Neuron (in vitro differentiated cells): ENCODE measurements at regions not wholly inside any gene's neighbourhood (a gene's known extent, or its start where the extent isn't known, plus 50 kb on each side); places are given as distances from the start of the nearest gene placed in this dataset.

ENCODE experiments used
- H2AFZ ChIP-seq: one replicate; pipeline ENCODE4 v1.6.1; 2013; ENCODE audit warnings: low read depth, mild to moderate bottlenecking, inconsistent platforms, low read length, moderate library complexity
- H3K27me3 ChIP-seq: one replicate; pipeline ENCODE4 v1.6.1; 2013; ENCODE audit warnings: low read length; ENCODE audit not compliant: insufficient read depth
- H3K36me3 ChIP-seq: one replicate; pipeline ENCODE4 v1.6.1; 2013; ENCODE audit warnings: low read length; ENCODE audit not compliant: insufficient read depth
- H3K4me1 ChIP-seq: one replicate; pipeline ENCODE4 v1.6.1; 2013; ENCODE audit warnings: low read length; ENCODE audit not compliant: insufficient read depth
- H3K4me3 ChIP-seq: 2 replicates; pipeline ENCODE4 v1.5.1; 2013; ENCODE audit warnings: mild to moderate bottlenecking, low read length, moderate library complexity
- H3K9me3 ChIP-seq: one replicate; pipeline ENCODE4 v1.6.1; 2013; ENCODE audit warnings: low read length

GRCh38 chrX:10039821-10040793 is 72.9 kb downstream of the CLDN34 start:
- Histone ChIP-seq H2AFZ (no peak overlapping the region), H3K27me3 (no peaks in the 10 kb centered on the region), H3K9me3 (no peaks in the 10 kb centered on the region), H3K36me3 (no peaks in the 10 kb centered on the region), H3K4me1 (no peaks in the 10 kb centered on the region), H3K4me3 (no peak overlapping the region)

- H3K27me3 ChIP-seq, result no peaks in the 10 kb centered on the region
- H3K36me3 ChIP-seq, result no peaks in the 10 kb centered on the region
- H3K4me3 ChIP-seq, result no peak overlapping the region
- H2AFZ ChIP-seq, result no peak overlapping the region
- H3K9me3 ChIP-seq, result no peaks in the 10 kb centered on the region
- H3K4me1 ChIP-seq, result no peaks in the 10 kb centered on the region
Measured at GRCh38 chrX:10040961-10041360, 73.8 kb downstream of the CLDN34 start.

- no peak overlapping the region for H2AFZ ChIP-seq
Measured at GRCh38 chrX:10041383-10041782, 74.2 kb downstream of the CLDN34 start.

GRCh38 chrX:10042055-10042454 is 74.9 kb downstream of the CLDN34 start:
- Histone ChIP-seq H2AFZ (no peak overlapping the region), H3K4me3 (no peak overlapping the region), H3K9me3 (no peaks in the 10 kb centered on the region), H3K36me3 (no peaks in the 10 kb centered on the region), H3K4me1 (peaks cover 2% of the 10 kb centered on the region), H3K27me3 (no peaks in the 10 kb centered on the region)

More at GRCh38 chrX:10041383-10041782, 74.2 kb downstream of the CLDN34 start:
- H3K4me1 ChIP-seq, result no peaks in the 10 kb centered on the region
- no peak overlapping the region for H3K4me3 ChIP-seq
- H3K27me3 ChIP-seq, result no peaks in the 10 kb centered on the region
- no peaks in the 10 kb centered on the region for H3K36me3 ChIP-seq
- no peaks in the 10 kb centered on the region for H3K9me3 ChIP-seq

- no peak overlapping the region for H2AFZ ChIP-seq
- no peaks in the 10 kb centered on the region for H3K36me3 ChIP-seq
- peaks cover 10% of the 10 kb centered on the region for H3K4me1 ChIP-seq
- no peaks in the 10 kb centered on the region for H3K27me3 ChIP-seq
- no peak overlapping the region for H3K4me3 ChIP-seq
- no peaks in the 10 kb centered on the region for H3K9me3 ChIP-seq
Measured at GRCh38 chrX:10043386-10043785, 76.2 kb downstream of the CLDN34 start.

- Histone ChIP-seq H3K4me3 (no peak overlapping the region), H3K4me1 (peaks cover 13% of the 10 kb centered on the region), H3K36me3 (no peaks in the 10 kb centered on the region), H3K27me3 (no peaks in the 10 kb centered on the region), H3K9me3 (no peaks in the 10 kb centered on the region), H2AFZ (no peak overlapping the region)
Measured at GRCh38 chrX:10044021-10044420, 76.9 kb downstream of the CLDN34 start.

- H3K4me3 ChIP-seq, result no peak overlapping the region
- no peak overlapping the region for H2AFZ ChIP-seq
- H3K27me3 ChIP-seq, result no peaks in the 10 kb centered on the region
- peaks cover 20% of the 10 kb centered on the region for H3K4me1 ChIP-seq
- H3K9me3 ChIP-seq, result no peaks in the 10 kb centered on the region
- H3K36me3 ChIP-seq, result no peaks in the 10 kb centered on the region
Measured at GRCh38 chrX:10045327-10046000, 78.3 kb downstream of the CLDN34 start.

GRCh38 chrX:10047133-10047532 is 80.0 kb downstream of the CLDN34 start:
- Histone ChIP-seq H3K27me3 (no peaks in the 10 kb centered on the region), H3K36me3 (no peaks in the 10 kb centered on the region), H3K4me3 (no peak overlapping the region)

GRCh38 chrX:10047631-10048030 is 80.5 kb downstream of the CLDN34 start:
- peak overlapping the region; percentile 2 for H3K4me3 ChIP-seq
- H3K27me3 ChIP-seq, result no peaks in the 10 kb centered on the region
- no peak overlapping the region for H2AFZ ChIP-seq
- H3K36me3 ChIP-seq, result no peaks in the 10 kb centered on the region
- peaks cover 20% of the 10 kb centered on the region for H3K4me1 ChIP-seq
- H3K9me3 ChIP-seq, result no peaks in the 10 kb centered on the region

More at GRCh38 chrX:10047133-10047532, 80.0 kb downstream of the CLDN34 start:
- H3K4me1 ChIP-seq, result peaks cover 20% of the 10 kb centered on the region
- H3K9me3 ChIP-seq, result no peaks in the 10 kb centered on the region
- no peak overlapping the region for H2AFZ ChIP-seq

GRCh38 chrX:10048076-10048475 is 80.9 kb downstream of the CLDN34 start:
- Histone ChIP-seq H2AFZ (no peak overlapping the region), H3K27me3 (no peaks in the 10 kb centered on the region), H3K36me3 (no peaks in the 10 kb centered on the region), H3K4me1 (peaks cover 20% of the 10 kb centered on the region), H3K4me3 (peak overlapping the region; percentile 2), H3K9me3 (no peaks in the 10 kb centered on the region)

- Histone ChIP-seq H3K4me3 (no peak overlapping the region), H2AFZ (no peak overlapping the region), H3K9me3 (no peaks in the 10 kb centered on the region), H3K4me1 (peaks cover 20% of the 10 kb centered on the region), H3K36me3 (no peaks in the 10 kb centered on the region), H3K27me3 (no peaks in the 10 kb centered on the region)
Measured at GRCh38 chrX:10048707-10049106, 81.5 kb downstream of the CLDN34 start.

- H3K36me3 ChIP-seq, result no peaks in the 10 kb centered on the region
- H3K9me3 ChIP-seq, result no peaks in the 10 kb centered on the region
- H2AFZ ChIP-seq, result no peak overlapping the region
- H3K27me3 ChIP-seq, result no peaks in the 10 kb centered on the region
- H3K4me1 ChIP-seq, result peaks cover 20% of the 10 kb centered on the region
- H3K4me3 ChIP-seq, result no peak overlapping the region
Measured at GRCh38 chrX:10049236-10049635, 82.1 kb downstream of the CLDN34 start.

GRCh38 chrX:10050481-10050880 is 83.3 kb downstream of the CLDN34 start:
- Histone ChIP-seq H3K36me3 (no peaks in the 10 kb centered on the region), H3K27me3 (peaks cover 2% of the 10 kb centered on the region), H3K4me3 (no peak overlapping the region), H3K9me3 (peaks cover 9% of the 10 kb centered on the region), H2AFZ (no peak overlapping the region), H3K4me1 (peaks cover 20% of the 10 kb centered on the region)
